Ascending aorta (tissue), 2 donors: ENCODE measurements at regions not wholly inside any gene's neighbourhood (a gene's known extent, or its start where the extent isn't known, plus 50 kb on each side); places are given as distances from the start of the nearest gene placed in this dataset.

Experiments used
- DNase-seq, 2 donors: peaks; one replicate each; pipeline ENCODE4 v3.0.0-alpha.2; 2019; ENCODE audit warnings: low spot score in 2 of 2
- H3K27ac ChIP-seq, 2 donors: fragments of 200-600 bp; sonication (generic); one replicate each; pipeline ENCODE4 v1.5.1; 2016 to 2017; ENCODE audit warnings: mild to moderate bottlenecking in 1 of 2
- H3K27me3 ChIP-seq: fragments of 200-600 bp; sonication (generic); one replicate; pipeline ENCODE4 v1.5.1; 2017
- H3K36me3 ChIP-seq, 2 donors: fragments of 200-600 bp; sonication (generic); one replicate each; pipeline ENCODE4 v1.5.1; 2016
- H3K4me1 ChIP-seq, 2 donors: fragments of 200-600 bp; sonication (generic); one replicate each; pipeline ENCODE4 v1.5.1; 2016 to 2017; ENCODE audit warnings: mild to moderate bottlenecking in 1 of 2
- H3K4me3 ChIP-seq, 2 donors: fragments of 200-600 bp; sonication (generic); one replicate each; pipeline ENCODE4 v1.5.1; 2016 to 2017; ENCODE audit warnings: mild to moderate bottlenecking in 1 of 2
- H3K9me3 ChIP-seq, 2 donors: fragments of 200-600 bp; sonication (generic); one replicate each; pipeline ENCODE4 v1.5.1; 2016
- intact Hi-C: fragments of 100-400 bp; cut with DNase I; formaldehyde crosslinking; loops from one replicate; pipeline ENCODE4 v1.15.1; 2023
- TF ChIP-seq, protein P1 (sequence below), 3 experiments: fragments of 200-600 bp in 2 of 3; fragments of 450-650 bp in 1 of 3; sonication (generic) in 2 of 3; IDR thresholded peaks; one replicate each; pipeline ENCODE4 v1.5.1; 2016 to 2019; ENCODE audit warnings: antibody characterized with exemption in 3 of 3, mild to moderate bottlenecking in 1 of 3, moderate library complexity in 1 of 3

DNA sequence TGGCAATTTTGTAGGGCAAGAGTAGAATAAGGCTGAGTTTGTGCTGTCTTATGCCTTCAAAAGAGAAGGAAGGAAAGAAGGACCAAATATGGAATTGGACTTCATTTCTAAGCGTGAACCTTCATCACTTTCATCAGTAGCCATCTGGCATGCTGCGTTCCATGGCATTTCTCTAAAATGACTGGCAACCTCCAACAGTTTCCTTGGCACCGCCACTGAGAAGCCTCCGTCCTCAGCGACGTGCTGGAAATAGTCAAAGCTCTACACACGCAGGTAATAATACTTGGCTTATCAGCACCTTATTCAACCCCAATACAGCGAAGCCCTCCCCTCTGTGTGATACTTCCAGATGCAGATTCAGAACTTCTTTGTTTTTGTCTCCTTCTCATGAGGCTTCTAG lies 169.7 kb upstream of the CD180 start:
- H3K27me3 ChIP-seq, result no peaks in the 10 kb centered on the region
- no peaks in the 10 kb centered on the region for H3K4me1 ChIP-seq
- no peak overlapping the region for H3K27ac ChIP-seq
- TF ChIP-seq, protein P1, sequence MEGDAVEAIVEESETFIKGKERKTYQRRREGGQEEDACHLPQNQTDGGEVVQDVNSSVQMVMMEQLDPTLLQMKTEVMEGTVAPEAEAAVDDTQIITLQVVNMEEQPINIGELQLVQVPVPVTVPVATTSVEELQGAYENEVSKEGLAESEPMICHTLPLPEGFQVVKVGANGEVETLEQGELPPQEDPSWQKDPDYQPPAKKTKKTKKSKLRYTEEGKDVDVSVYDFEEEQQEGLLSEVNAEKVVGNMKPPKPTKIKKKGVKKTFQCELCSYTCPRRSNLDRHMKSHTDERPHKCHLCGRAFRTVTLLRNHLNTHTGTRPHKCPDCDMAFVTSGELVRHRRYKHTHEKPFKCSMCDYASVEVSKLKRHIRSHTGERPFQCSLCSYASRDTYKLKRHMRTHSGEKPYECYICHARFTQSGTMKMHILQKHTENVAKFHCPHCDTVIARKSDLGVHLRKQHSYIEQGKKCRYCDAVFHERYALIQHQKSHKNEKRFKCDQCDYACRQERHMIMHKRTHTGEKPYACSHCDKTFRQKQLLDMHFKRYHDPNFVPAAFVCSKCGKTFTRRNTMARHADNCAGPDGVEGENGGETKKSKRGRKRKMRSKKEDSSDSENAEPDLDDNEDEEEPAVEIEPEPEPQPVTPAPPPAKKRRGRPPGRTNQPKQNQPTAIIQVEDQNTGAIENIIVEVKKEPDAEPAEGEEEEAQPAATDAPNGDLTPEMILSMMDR (IDR thresholded peaks at IDR 0.05), result no peak
- no peak for DNase-seq
- intact Hi-C loops, result no loop called here
- no peaks in the 10 kb centered on the region for H3K9me3 ChIP-seq
- H3K4me3 ChIP-seq, result no peak overlapping the region
- H3K36me3 ChIP-seq, result no peaks in the 10 kb centered on the region

DNA sequence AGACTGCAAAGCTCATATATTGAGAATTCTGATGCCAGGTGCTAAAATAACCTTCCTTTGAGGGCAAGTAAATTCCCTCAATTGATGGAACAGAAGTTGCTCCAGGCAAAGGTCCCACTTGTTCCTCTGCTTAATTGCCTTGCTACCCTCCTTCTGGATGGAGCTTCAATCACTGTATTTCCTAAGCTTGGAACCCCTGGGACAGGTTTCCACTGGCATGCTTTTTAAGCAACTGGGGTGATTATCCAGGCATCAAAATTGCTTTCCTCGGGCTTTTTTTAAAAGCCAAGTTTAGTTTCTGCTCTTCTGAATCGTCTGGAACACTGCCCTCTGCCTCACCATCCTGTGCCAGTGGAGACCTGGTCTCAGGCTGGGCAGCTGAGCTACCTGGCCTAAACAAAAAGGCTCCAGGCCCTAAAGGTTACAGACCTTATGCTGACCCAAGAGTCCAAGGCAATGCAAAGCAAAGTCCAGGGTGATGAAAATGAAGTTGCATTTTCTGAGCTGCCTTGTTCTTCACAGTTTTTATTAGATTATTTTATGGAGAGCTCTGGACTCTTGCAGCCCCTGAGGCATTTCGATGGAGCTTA lies 167.9 kb upstream of the CD180 start:
- no peak for DNase-seq
- Histone ChIP-seq H3K4me1 (no peaks in the 10 kb centered on the region), H3K36me3 (no peaks in the 10 kb centered on the region), H3K4me3 (no peak overlapping the region), H3K27ac (no peak overlapping the region), H3K9me3 (no peaks in the 10 kb centered on the region), H3K27me3 (no peaks in the 10 kb centered on the region)
- intact Hi-C loops, result no loop called here
- TF ChIP-seq, protein P1 (IDR thresholded peaks at IDR 0.05), result no peak

DNA sequence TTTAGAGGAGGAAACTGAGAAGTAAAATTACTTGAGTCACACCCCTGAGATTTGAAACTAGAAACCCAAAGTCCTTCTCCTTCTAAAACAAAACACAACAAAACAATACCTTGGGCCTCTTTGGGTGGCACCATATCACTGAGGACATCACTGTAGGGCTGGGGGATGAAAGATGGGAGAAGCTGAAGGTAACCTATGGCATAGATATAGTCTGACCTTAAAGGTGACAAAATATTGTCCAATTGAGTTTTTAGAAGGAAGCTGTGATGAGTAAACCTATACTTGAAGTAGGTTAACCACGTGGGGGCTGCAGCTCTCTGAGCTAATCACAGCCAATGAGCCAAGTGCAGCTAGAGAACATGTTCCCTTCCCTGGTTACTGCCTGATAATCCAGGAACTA lies 167.4 kb upstream of the CD180 start:
- intact Hi-C loops, result no loop called here
- no peaks in the 10 kb centered on the region for H3K27me3 ChIP-seq
- TF ChIP-seq, protein P1 (IDR thresholded peaks at IDR 0.05), result no peak

DNA sequence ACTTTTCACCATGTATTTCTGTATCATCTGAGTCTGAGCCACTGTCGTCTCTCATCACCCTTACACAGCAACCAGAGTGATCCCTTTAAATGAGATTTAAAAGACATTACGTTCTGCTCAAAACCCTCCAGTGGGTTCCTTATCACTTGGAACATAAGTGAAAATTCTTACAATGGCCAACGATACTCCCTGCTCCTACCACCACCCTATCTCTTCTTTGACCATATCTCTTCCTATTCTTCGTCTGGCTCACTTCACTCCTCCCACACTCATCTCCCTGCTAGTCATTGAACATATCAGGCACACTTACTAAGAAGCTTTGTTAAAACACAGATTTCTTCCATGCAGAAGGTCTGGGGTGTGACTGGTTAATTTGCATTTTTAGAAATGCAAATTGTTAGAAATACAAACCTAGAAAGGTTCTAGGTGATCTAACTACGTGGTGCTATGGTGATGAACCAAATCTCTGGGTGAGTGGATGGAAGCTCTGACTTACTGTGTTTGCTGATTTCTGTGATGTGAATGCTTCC lies 166.6 kb upstream of the CD180 start:
- TF ChIP-seq, protein P1 (IDR thresholded peaks at IDR 0.05), result no peak
- Histone ChIP-seq H3K36me3 (no peaks in the 10 kb centered on the region), H3K4me3 (no peak overlapping the region), H3K27ac (no peak overlapping the region), H3K4me1 (no peaks in the 10 kb centered on the region), H3K27me3 (no peaks in the 10 kb centered on the region), H3K9me3 (no peaks in the 10 kb centered on the region)
- no peak for DNase-seq
- intact Hi-C loops, result no loop called here

More for the DNA sequence above, 167.4 kb upstream of the CD180 start:
- Histone ChIP-seq H3K4me3 (no peak overlapping the region), H3K27ac (no peak overlapping the region), H3K36me3 (no peaks in the 10 kb centered on the region), H3K9me3 (no peaks in the 10 kb centered on the region), H3K4me1 (no peaks in the 10 kb centered on the region)
- no peak for DNase-seq

DNA sequence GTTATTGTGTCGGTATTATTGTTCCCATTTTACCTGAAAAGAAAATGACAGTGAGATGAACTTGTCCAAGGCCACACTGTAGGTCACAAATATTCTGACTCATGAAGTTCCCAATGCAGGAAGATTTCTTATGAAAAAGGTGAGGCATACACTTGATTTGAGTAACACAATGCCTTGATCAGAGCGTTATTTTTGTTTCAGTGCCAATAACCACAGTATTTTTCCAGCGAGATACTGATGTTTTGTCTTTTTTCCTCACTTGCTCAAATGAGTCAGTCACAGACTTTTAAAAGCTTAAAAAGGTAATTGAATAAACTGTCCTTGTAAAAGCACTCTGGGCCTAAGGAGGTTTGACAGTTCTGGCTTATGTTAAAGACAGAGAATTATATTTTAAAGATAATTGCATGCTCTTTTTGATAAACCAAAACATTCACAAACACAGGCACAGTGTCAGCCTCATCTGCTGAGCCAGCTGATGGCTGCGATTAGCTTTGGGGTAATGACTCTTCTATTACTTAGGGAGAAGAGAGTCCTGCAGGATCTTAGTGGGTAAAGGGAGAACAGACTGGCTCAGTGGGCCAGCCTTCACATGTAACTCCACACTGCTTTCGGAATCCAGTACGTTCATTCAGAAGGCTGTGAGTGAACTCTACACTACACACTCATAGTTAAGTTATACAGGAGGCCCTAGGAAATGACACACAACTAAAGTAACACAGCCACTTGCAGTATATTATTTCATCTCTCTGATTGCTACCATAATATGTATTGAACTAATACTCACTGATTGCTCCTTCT lies 165.5 kb upstream of the CD180 start:
- no peak overlapping the region for H3K27ac ChIP-seq
- no peak overlapping the region for H3K4me3 ChIP-seq
- intact Hi-C loops, result no loop called here
- TF ChIP-seq, protein P1 (IDR thresholded peaks at IDR 0.05), result no peak
- H3K9me3 ChIP-seq, result no peaks in the 10 kb centered on the region
- no peaks in the 10 kb centered on the region for H3K27me3 ChIP-seq
- no peaks in the 10 kb centered on the region for H3K36me3 ChIP-seq
- no peaks in the 10 kb centered on the region for H3K4me1 ChIP-seq
- no peak for DNase-seq
